RCC 7860 (cell line): ENCODE measurements at regions not wholly inside any gene's neighbourhood (a gene's known extent, or its start where the extent isn't known, plus 50 kb on each side); places are given as distances from the start of the nearest gene placed in this dataset.
"Not testable (repeated sequence)": the region's sequence is repeated elsewhere in the genome, so short reads cannot be mapped to it uniquely, and the experiment has no call there.

ENCODE experiments used
- DNase-seq: peaks from one replicate; pipeline ENCODE4 v3.0.0-alpha.2; 2015; ENCODE audit warnings: low spot score
- FAIRE-seq: peaks from 2 replicates; lab custom pipeline; 2012; peaks lifted over from hg19 to GRCh38; lab: Jason Lieb, UNC

DNA sequence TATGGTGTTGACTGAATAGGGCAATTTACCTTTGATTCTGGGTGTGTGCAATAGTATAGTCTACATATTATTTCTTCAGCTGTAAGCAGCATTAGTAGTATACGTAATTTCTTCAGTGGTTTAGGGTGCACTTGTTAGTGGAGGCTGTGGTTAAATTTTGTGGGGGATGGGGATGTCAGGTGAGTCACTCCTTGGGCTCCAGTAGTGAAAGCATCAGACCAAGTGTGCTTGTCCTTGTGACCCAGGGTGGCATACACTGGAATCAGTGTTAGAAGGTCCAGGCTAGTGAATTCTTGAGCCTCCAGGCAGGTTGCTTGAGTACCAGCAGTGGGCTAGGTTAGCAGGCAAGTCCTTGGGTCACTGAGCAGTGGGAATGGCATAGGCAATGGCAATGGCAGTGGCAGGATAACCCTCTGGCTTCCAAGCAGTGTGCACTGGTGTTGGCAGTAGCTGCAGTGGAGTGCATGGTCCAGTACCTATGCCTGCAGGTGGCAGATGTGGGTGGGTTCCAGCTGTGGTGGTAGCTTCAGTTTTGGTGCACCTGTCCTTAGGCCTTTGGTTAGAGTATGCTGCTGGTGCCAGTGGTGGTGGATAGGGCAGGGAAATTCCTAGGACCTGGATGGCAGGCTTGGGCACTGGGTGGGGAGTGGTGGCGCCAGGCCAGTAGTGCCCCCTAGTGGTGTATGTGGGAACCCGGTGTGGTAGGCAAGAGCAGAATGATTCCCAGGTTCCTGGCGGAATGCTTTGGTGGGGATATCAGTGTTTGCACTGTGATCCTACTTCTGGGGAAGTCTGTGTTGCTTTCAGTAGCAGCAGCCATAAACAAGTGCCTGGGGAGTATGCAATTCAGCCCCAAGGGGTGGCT, 531.0 kb downstream of the SMARCA1 start:
- DNase-seq (no peak), FAIRE-seq (no peak)

GRCh38 chrX:128975745-128976144, 547.5 kb downstream of the SMARCA1 start:
- DNase-seq (no peak), FAIRE-seq (no peak)

GRCh38 chrX:128973033-128973432, 550.3 kb downstream of the SMARCA1 start:
- no peak for FAIRE-seq
- no peak for DNase-seq

DNA sequence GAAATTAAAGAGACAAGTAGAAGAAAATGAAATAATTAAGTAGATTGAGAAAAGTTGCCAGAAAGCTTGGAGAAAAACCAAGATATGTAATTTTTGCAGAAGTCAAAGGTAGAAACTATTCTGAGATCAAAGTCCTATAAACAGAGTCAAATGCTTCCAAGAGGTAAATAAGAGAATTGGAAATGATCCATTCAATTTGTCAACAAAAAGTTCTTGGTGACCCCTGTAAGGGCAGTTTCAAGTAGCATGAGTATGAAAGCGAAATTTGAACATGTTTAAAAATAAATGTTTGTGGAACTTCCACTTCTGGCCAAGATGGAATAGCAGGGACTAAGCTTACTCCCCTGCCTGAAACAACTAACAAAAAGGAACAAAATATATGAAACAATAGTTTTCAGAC, 562.0 kb downstream of the SMARCA1 start:
- FAIRE-seq: no peak
- DNase-seq: no peak

DNA sequence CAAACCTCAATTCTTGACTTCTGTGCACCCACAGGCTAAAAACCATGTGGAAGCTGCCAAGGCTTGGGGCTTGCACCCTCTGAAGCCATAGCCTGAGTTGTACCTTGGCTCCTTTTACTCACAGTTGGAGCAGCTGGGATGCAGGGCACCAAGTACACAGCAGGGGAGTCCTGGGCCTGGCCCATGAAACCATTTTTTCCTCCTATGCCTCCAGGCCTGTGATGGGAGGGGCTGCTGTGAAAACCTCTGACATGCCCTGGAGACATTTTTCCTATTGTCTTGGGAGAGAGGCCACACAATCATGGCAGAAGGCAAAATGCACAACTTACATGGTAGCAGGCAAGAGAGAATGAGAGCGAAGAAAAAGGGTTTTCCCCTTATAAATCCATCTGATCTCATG, 568.6 kb downstream of the SMARCA1 start:
- not testable (repeated sequence) for DNase-seq, FAIRE-seq

- no peak for DNase-seq
- no peak for FAIRE-seq
Observed at GRCh38 chrX:128931071-128931470, 592.2 kb downstream of the SMARCA1 start.

- DNase-seq (no peak), FAIRE-seq (no peak)
Observed at GRCh38 chrX:128929271-128930057, 593.8 kb downstream of the SMARCA1 start.

DNA sequence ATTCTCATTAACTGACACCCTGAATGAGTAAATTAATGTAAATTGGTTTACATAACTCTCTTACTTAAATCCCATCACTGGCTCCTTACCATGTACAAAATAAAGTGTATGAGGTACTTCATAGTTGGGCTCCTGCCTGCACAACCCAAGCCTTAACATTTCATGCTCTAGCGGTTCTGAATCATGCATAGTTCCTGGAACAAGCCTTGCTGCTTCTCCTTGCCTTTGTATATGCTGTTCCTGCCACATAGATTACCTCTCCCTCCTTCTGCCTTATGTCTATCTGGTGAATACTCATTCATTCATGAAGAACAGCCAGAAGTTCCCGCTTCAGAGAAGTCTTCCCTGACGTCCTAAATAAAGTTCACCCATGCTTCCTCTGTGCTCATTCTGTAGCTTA, 594.7 kb downstream of the SMARCA1 start:
- DNase-seq (no peak), FAIRE-seq (no peak)

DNA sequence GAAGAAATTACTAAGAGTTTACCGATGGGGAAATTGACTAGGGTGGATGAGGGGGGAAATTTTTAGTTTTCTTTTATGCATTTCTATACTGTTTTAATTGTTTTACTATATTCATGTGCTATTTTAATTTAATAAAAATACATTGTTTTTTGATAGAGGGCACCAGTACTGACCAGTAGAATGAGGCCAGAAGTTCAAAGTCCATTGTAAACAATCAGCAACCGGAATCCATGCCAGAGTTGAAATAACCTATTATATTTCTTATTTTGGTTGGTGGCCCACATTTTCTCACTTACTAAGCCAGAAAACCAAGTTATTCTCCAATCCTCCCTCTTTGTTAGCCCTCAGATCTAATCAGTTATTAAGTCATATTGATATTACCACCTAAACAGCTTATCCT, 595.9 kb downstream of the SMARCA1 start:
- DNase-seq: no peak
- no peak for FAIRE-seq

DNA sequence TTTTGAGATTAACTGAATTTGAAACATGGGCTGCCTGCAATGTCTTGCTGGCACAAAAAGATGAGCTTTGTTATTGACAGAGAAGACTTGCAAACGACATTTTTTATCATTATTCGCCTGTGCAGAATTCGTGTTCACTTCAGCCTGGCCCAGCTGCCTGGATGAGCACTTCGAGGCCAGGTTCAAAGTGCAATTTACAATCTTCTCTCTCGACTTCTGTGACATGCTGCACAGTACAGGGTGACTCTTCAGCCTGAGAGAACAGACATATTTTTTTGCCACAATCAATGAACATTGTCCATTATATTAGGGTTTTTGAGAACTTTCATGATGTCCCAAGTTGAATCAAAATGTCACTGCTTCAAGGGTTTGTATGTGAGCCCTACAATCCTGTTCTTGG, 616.5 kb downstream of the SMARCA1 start:
- FAIRE-seq: no peak
- DNase-seq: no peak

- FAIRE-seq (no peak), DNase-seq (no peak)
Observed at GRCh38 chrX:128901018-128901417, 622.3 kb downstream of the SMARCA1 start.

DNA sequence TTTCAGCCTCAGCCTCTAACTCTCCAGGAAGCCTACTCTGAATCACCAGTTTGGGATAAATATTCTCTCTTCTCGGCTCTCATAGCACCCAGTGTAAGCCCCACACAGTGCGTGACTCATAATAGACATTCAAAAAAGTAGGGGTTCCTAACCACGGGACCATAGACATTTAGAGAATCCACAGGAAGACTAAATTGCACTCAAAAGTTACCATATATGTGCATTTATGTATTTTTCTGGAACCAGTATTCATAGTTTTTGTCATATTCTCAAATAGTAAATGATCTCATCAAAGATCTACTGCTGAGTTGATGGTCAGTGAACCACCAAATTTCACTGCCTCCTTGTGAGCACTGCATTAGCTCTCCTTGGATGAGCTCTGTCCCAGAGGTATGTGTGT, 625.7 kb downstream of the SMARCA1 start:
- no peak for DNase-seq
- no peak for FAIRE-seq

DNA sequence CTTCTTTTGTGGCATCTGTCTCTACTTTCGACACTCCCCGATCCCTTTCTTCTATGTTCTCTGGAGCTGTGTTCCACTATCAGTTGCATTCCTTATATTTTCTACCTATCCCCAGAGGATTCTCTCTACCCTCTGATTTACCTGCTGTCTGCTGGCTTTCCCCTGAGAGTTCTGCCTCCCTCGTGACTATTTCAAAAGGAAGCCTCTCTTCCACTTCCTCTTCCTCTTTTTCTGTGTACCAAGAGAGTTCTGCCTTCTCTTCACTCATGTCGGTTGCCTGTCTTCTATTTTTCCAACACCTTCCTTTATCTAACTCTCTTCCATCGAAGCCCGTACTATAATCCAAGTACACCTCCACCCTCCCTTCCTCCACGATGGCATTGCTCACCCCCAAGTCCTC, 631.7 kb downstream of the SMARCA1 start:
- DNase-seq (no peak), FAIRE-seq (no peak)

GRCh38 chrX:128884430-128884829, 638.9 kb downstream of the SMARCA1 start:
- DNase-seq (no peak), FAIRE-seq (no peak)

DNA sequence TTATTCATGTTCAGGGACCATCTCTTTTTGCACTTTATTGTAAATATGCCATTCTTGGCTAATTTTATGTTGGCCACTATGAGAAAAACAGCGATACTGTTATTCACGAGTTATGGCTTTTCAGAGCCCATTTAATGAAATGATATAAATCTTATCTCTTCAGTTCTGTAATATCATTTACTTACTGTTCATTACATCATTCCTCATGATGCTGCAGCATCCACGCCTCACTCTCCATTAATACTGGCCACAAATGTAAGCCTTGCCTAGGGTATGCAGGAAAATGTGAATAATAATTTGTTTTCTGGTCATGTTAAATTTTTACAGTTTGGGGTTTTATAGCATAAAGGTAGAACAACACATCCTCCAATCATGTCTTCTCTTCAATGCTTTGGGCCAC, 639.6 kb downstream of the SMARCA1 start:
- FAIRE-seq (no peak), DNase-seq (no peak)

GRCh38 chrX:128870361-128870760, 652.9 kb downstream of the SMARCA1 start:
- FAIRE-seq (no peak), DNase-seq (no peak)

DNA sequence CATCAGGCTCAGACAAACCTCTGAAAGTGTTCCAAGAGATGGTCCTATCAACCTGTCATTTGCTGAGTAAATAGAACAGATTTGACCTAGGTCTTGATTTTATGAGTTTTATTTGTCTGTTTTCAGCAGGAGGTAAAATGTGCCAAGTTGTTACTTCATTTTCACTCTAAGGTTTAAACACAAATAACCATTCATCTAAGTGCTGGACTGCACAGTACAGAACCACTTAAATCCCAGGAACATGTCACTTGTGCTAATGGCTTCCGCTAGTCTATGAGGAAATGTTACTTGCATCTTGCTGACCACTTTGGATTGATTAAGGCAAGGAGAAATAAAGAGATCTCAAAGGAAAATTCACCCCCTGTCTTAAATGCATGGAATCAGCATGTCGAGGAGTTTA, 660.7 kb downstream of the SMARCA1 start:
- FAIRE-seq (no peak), DNase-seq (no peak)

DNA sequence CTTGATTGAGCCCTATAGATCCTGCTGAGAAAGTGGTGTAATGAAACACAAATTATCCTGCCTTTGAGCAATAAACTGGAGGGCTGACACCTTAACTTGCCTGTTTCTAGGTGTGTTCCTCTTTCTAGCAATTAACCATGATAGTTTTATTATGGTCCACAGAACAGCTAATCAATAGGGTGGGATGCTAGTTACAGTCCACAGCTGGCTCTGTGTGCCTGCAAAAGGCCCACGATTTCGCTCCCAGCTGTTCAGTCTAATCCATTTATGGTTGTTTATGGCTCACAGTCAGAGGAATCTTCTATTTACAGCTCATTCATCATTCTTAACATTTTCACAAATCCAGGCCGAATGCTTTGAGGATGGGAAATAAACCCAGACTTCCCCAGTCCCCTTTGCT, 674.9 kb downstream of the SMARCA1 start:
- DNase-seq (no peak), FAIRE-seq (no peak)

DNA sequence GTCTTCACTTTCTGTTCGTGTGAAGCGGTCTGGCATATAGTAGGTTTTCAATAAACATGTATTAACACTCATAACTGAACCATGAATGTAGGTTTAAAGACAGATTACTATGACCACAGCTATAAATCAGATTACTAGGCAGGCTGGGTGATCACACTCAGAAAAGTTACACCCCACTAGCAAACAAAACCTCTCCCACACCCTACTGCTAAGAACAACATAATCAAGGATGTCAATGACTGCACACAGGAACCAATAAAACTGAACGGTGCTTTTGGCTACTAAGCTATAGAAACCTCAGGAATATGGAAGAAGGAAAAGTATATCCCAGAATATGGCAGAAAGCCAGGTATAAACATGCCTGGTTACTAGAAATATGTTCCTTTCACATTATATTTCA, 676.9 kb downstream of the SMARCA1 start:
- no peak for FAIRE-seq
- no peak for DNase-seq

GRCh38 chrX:128818690-128819089, 704.6 kb downstream of the SMARCA1 start:
- no peak for FAIRE-seq

DNA sequence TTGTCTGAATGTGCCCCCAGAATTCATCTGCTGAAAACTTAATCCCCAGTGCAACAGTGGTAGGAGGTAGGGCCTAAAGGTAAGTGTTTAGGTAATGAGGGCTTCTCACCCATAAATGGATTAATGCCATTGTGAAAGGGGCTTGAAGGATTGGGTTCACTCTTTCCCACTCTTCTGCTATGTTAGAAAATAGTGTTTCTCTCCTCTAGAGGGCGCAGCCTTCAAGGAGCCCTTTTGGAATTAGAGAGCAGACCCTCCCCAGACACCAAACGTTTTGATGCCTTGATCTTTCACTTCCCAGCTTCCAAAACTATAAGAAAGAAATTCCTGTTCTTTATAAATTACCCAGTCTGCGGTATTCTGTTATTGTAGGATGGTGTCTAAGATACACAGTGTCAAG, 706.4 kb downstream of the SMARCA1 start:
- DNase-seq (no peak), FAIRE-seq (no peak)

More at GRCh38 chrX:128818690-128819089, 704.6 kb downstream of the SMARCA1 start:
- no peak for DNase-seq

- no peak for DNase-seq
- no peak for FAIRE-seq
Observed at GRCh38 chrX:128807367-128807766, 715.9 kb downstream of the SMARCA1 start.
